KMS-11 (cell line): ENCODE measurements at regions not wholly inside any gene's neighbourhood (a gene's known extent, or its start where the extent isn't known, plus 50 kb on each side); places are given as distances from the start of the nearest gene placed in this dataset.

Experiments
- H2AFZ ChIP-seq: fragments of 200-600 bp; sonication (generic); 2 replicates; pipeline ENCODE4 v1.6.1; 2016; ENCODE audit warnings: antibody characterized with exemption, mixed run types, low read depth
- H3K27ac ChIP-seq: fragments of 200-600 bp; sonication (generic); 2 replicates; pipeline ENCODE4 v1.6.1; 2016; ENCODE audit warnings: mild to moderate bottlenecking, mixed run types
- H3K27me3 ChIP-seq: fragments of 200-600 bp; sonication (generic); 2 replicates; pipeline ENCODE4 v1.6.1; 2017; ENCODE audit warnings: mild to moderate bottlenecking, low read depth, mixed run types, moderate library complexity; ENCODE audit not compliant: insufficient read depth
- H3K36me3 ChIP-seq: fragments of 200-600 bp; sonication (generic); 2 replicates; pipeline ENCODE4 v1.6.1; 2017; ENCODE audit warnings: mild to moderate bottlenecking, mixed run types; ENCODE audit not compliant: insufficient read depth
- H3K4me1 ChIP-seq: fragments of 200-600 bp; sonication (generic); 2 replicates; pipeline ENCODE4 v1.6.1; 2016; ENCODE audit warnings: mild to moderate bottlenecking, low read depth, mixed run types; ENCODE audit not compliant: poor library complexity, severe bottlenecking
- H3K4me2 ChIP-seq: fragments of 200-600 bp; sonication (generic); 2 replicates; pipeline ENCODE4 v1.7.0; 2016; ENCODE audit warnings: mild to moderate bottlenecking, mixed run types
- H3K4me3 ChIP-seq: fragments of 200-600 bp; sonication (generic); IDR thresholded peaks from 2 replicates; pipeline ENCODE4 v1.6.1; 2017; ENCODE audit warnings: low read depth, low read length, mixed read lengths; ENCODE audit not compliant: insufficient read depth
- H3K79me2 ChIP-seq: fragments of 200-600 bp; sonication (generic); 2 replicates; pipeline ENCODE4 v1.6.1; 2016; ENCODE audit warnings: low read depth, mixed run types; ENCODE audit not compliant: insufficient read depth
- H3K9ac ChIP-seq: fragments of 200-600 bp; sonication (generic); 2 replicates; pipeline ENCODE4 v1.6.1; 2016; ENCODE audit warnings: mild to moderate bottlenecking, mixed run types
- H4K20me1 ChIP-seq: fragments of 200-600 bp; sonication (generic); 2 replicates; pipeline ENCODE4 v1.6.1; 2016; ENCODE audit warnings: mild to moderate bottlenecking, mixed run types; ENCODE audit not compliant: insufficient read depth
- CTCF ChIP-seq: fragments of 200-600 bp; sonication (generic); conservative IDR thresholded peaks from 2 replicates; pipeline ENCODE4 v1.6.1; 2017; ENCODE audit warnings: low read depth, mild to moderate bottlenecking, antibody characterized with exemption, low read length, moderate library complexity, mixed read lengths

DNA sequence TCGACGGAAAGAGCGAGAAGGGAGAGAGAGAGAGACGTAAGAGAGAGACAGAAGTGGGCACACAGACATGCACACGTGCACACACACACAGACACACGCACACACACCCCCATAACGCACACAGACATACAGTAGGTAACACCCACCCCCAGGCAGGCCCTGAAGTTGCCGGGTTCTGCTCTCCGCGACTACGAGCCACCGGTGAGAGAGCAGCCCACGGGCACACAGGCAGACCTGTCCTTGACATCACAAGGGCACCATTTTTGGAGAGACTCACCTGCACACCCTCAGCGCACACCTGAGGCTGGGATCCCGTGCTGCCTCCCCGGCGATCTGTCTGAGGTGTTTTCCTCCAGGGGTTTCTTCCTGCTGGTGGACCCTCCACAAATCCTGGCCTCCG is 1171.0 kb upstream of the PCDH10 start:
- Histone ChIP-seq H3K36me3 (no peaks in the 10 kb centered on the region), H3K4me3 (no peak overlapping the region), H3K4me2 (no peak overlapping the region), H4K20me1 (no peaks in the 10 kb centered on the region), H3K79me2 (no peaks in the 10 kb centered on the region), H2AFZ (no peak overlapping the region), H3K27me3 (no peaks in the 10 kb centered on the region), H3K9ac (no peak overlapping the region), H3K4me1 (no peaks in the 10 kb centered on the region), H3K27ac (no peak overlapping the region)
- TF ChIP-seq CTCF = no peak

DNA sequence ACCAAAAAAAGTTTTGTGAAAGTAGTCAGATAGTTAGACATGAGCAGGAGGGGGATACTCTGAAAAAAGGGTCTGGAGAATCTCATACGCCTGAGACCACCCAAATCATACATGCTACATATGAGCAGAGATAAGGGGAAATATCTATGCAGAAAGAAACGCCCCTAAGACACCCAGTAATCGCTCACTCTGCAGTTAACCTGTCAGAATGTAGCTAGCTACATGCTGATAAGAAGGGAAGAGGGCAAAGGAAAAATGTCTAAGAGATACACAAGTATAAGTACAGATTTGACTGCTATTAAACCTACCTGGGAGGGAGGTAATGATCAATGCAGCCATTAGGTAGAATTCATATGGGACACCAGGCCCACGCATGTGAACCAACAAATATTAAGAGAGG is 1159.5 kb upstream of the PCDH10 start:
- Histone ChIP-seq H3K4me3 (no peak overlapping the region), H2AFZ (no peak overlapping the region), H3K27me3 (no peaks in the 10 kb centered on the region), H3K79me2 (no peaks in the 10 kb centered on the region), H3K27ac (no peak overlapping the region), H3K4me2 (no peak overlapping the region), H4K20me1 (no peaks in the 10 kb centered on the region), H3K4me1 (no peaks in the 10 kb centered on the region), H3K9ac (no peak overlapping the region), H3K36me3 (no peaks in the 10 kb centered on the region)
- no peak for TF ChIP-seq CTCF

GRCh38 chr4:132001542-132001941 is 1147.6 kb upstream of the PCDH10 start:
- TF ChIP-seq CTCF = no peak
- H4K20me1 ChIP-seq = no peaks in the 10 kb centered on the region

GRCh38 chr4:132003593-132003992 is 1145.5 kb upstream of the PCDH10 start:
- H3K79me2 ChIP-seq = no peaks in the 10 kb centered on the region

More at GRCh38 chr4:132001542-132001941, 1147.6 kb upstream of the PCDH10 start:
- Histone ChIP-seq H3K4me1 (no peaks in the 10 kb centered on the region), H2AFZ (no peak overlapping the region), H3K9ac (no peak overlapping the region), H3K27me3 (no peaks in the 10 kb centered on the region), H3K79me2 (no peaks in the 10 kb centered on the region), H3K4me2 (no peak overlapping the region), H3K36me3 (no peaks in the 10 kb centered on the region), H3K4me3 (no peak overlapping the region), H3K27ac (no peak overlapping the region)

More at GRCh38 chr4:132003593-132003992, 1145.5 kb upstream of the PCDH10 start:
- Histone ChIP-seq H3K27ac (no peak overlapping the region), H3K9ac (no peak overlapping the region), H3K4me1 (no peaks in the 10 kb centered on the region), H3K4me3 (no peak overlapping the region), H3K27me3 (no peaks in the 10 kb centered on the region), H3K36me3 (no peaks in the 10 kb centered on the region), H2AFZ (no peak overlapping the region), H4K20me1 (no peaks in the 10 kb centered on the region), H3K4me2 (no peak overlapping the region)
- no peak for TF ChIP-seq CTCF
